PC-3 (cell line): ENCODE measurements at regions not wholly inside any gene's neighbourhood (a gene's known extent, or its start where the extent isn't known, plus 50 kb on each side); places are given as distances from the start of the nearest gene placed in this dataset.

Source experiments
- EZH2 ChIP-seq: fragments of 300-600 bp; sonication (generic); IDR thresholded peaks from one replicate; pipeline ENCODE4 v1.6.1; 2017; ENCODE audit warnings: antibody characterized with exemption, mild to moderate bottlenecking, low read length; ENCODE audit not compliant: unreplicated experiment
- EZH2phosphoT487 ChIP-seq: fragments of 300-600 bp; sonication (generic); IDR thresholded peaks from 2 replicates; pipeline ENCODE4 v1.6.1; 2018; ENCODE audit warnings: mild to moderate bottlenecking, antibody characterized with exemption, low read length, borderline replicate concordance
- TF ChIP-seq, protein P1 (sequence below): fragments of 300-600 bp; sonication (generic); conservative IDR thresholded peaks from 2 replicates; pipeline ENCODE4 v1.5.1; 2017; ENCODE audit warnings: antibody characterized with exemption, low read depth, mild to moderate bottlenecking, low read length

DNA sequence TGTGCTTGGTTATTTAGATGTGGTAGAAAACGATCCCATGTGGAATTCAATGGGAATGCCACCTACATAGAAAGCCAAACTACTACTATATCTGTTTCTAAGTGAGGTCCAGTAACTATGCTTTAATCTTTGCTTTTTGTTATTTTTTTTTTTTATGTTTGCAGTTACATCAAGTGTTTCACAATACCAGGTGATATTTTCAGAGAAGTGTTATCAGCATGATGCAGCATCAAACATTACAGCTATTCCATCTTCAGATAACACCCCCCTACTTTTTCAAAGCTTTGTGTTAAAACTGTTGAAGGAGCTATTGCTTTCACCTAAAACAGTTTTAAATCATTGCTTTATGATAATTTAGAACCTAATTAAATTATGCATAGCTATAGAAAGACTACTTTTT, 163.8 kb upstream of the SLC16A7 start:
- TF ChIP-seq, protein P1, sequence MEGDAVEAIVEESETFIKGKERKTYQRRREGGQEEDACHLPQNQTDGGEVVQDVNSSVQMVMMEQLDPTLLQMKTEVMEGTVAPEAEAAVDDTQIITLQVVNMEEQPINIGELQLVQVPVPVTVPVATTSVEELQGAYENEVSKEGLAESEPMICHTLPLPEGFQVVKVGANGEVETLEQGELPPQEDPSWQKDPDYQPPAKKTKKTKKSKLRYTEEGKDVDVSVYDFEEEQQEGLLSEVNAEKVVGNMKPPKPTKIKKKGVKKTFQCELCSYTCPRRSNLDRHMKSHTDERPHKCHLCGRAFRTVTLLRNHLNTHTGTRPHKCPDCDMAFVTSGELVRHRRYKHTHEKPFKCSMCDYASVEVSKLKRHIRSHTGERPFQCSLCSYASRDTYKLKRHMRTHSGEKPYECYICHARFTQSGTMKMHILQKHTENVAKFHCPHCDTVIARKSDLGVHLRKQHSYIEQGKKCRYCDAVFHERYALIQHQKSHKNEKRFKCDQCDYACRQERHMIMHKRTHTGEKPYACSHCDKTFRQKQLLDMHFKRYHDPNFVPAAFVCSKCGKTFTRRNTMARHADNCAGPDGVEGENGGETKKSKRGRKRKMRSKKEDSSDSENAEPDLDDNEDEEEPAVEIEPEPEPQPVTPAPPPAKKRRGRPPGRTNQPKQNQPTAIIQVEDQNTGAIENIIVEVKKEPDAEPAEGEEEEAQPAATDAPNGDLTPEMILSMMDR, result no peak
- no peak for TF ChIP-seq EZH2
- no peak for TF ChIP-seq EZH2phosphoT487
